Activated naive CD4-positive, alpha-beta T cell treated with anti-CD3 and anti-CD28 coated beads, Interleukin-2, amount 10 ng/mL, durations not matched to agents 7 days and 5 days (primary cell): ENCODE measurements at regions not wholly inside any gene's neighbourhood (a gene's known extent, or its start where the extent isn't known, plus 50 kb on each side); places are given as distances from the start of the nearest gene placed in this dataset.
"Not testable (repeated sequence)": the region's sequence is repeated elsewhere in the genome, so short reads cannot be mapped to it uniquely, and the experiment has no call there.

Experiments
- CTCF ChIA-PET: fragments of 350-600 bp; sonication (Branson Sonifier 250); formaldehyde crosslinking; loops from one replicate; lab custom pipeline; 2021; ENCODE audit warnings: antibody characterized with exemption; lab: Charles Lee
- DNase-seq: peaks from one replicate; pipeline ENCODE4 v3.0.0-alpha.2; 2020
- H3K27ac Mint-ChIP-seq: one replicate; pipeline ENCODE4 v1.8.0; 2021; ENCODE audit warnings: mild to moderate bottlenecking, moderate library complexity, mixed read lengths
- H3K27me3 Mint-ChIP-seq: one replicate; pipeline ENCODE4 v1.8.0; 2021; ENCODE audit warnings: mild to moderate bottlenecking, mixed read lengths
- H3K36me3 Mint-ChIP-seq: one replicate; pipeline ENCODE4 v1.8.0; 2021; ENCODE audit warnings: mixed read lengths
- H3K4me1 Mint-ChIP-seq: one replicate; pipeline ENCODE4 v1.8.0; 2021; ENCODE audit warnings: mixed read lengths
- H3K4me3 Mint-ChIP-seq: one replicate; pipeline ENCODE4 v1.8.0; 2021; ENCODE audit warnings: mild to moderate bottlenecking, moderate library complexity, mixed read lengths
- H3K9me3 Mint-ChIP-seq: one replicate; pipeline ENCODE4 v1.8.0; 2021; ENCODE audit warnings: mixed read lengths

GRCh38 chrY:7588176-7588575 lies 676.6 kb upstream of the AMELY start:
- CTCF ChIA-PET, H3K4me1 Mint-ChIP-seq, H3K27me3 Mint-ChIP-seq, H3K36me3 Mint-ChIP-seq, DNase-seq, H3K9me3 Mint-ChIP-seq, H3K4me3 Mint-ChIP-seq, H3K27ac Mint-ChIP-seq: not testable (repeated sequence)

GRCh38 chrY:7562541-7562940 lies 651.0 kb upstream of the AMELY start:
- no peaks in the 10 kb centered on the region for H3K4me1 Mint-ChIP-seq
- H3K36me3 Mint-ChIP-seq = no peaks in the 10 kb centered on the region
- H3K9me3 Mint-ChIP-seq = peaks cover 6% of the 10 kb centered on the region
- DNase-seq = no peak
- H3K4me3 Mint-ChIP-seq = no peak overlapping the region
- CTCF ChIA-PET = no interaction called here
- H3K27me3 Mint-ChIP-seq = no peaks in the 10 kb centered on the region
- no peak overlapping the region for H3K27ac Mint-ChIP-seq

GRCh38 chrY:7557675-7558074 lies 646.1 kb upstream of the AMELY start:
- Mint-ChIP-seq H3K27ac (no peak overlapping the region), H3K9me3 (peaks cover 6% of the 10 kb centered on the region), H3K36me3 (no peaks in the 10 kb centered on the region), H3K4me3 (no peak overlapping the region), H3K4me1 (no peaks in the 10 kb centered on the region), H3K27me3 (no peaks in the 10 kb centered on the region)
- DNase-seq = no peak
- CTCF ChIA-PET = no interaction called here

GRCh38 chrY:7555006-7555405 lies 643.5 kb upstream of the AMELY start:
- DNase-seq = no peak
- H3K27ac Mint-ChIP-seq = no peak overlapping the region
- no peak overlapping the region for H3K4me3 Mint-ChIP-seq
- CTCF ChIA-PET = no interaction called here
- H3K27me3 Mint-ChIP-seq = no peaks in the 10 kb centered on the region
- H3K4me1 Mint-ChIP-seq = no peaks in the 10 kb centered on the region
- H3K9me3 Mint-ChIP-seq = peaks cover 6% of the 10 kb centered on the region
- no peaks in the 10 kb centered on the region for H3K36me3 Mint-ChIP-seq

- CTCF ChIA-PET = no interaction called here
- no peaks in the 10 kb centered on the region for H3K9me3 Mint-ChIP-seq
- no peak overlapping the region for H3K4me3 Mint-ChIP-seq
- no peaks in the 10 kb centered on the region for H3K36me3 Mint-ChIP-seq
- H3K27me3 Mint-ChIP-seq = no peaks in the 10 kb centered on the region
- no peaks in the 10 kb centered on the region for H3K4me1 Mint-ChIP-seq
- H3K27ac Mint-ChIP-seq = no peak overlapping the region
- no peak for DNase-seq
Measured at GRCh38 chrY:7545060-7545459, 633.5 kb upstream of the AMELY start.

GRCh38 chrY:7544172-7544770 lies 632.7 kb upstream of the AMELY start:
- H3K36me3 Mint-ChIP-seq = no peaks in the 10 kb centered on the region
- CTCF ChIA-PET = no interaction called here
- H3K4me3 Mint-ChIP-seq = no peak overlapping the region
- no peaks in the 10 kb centered on the region for H3K4me1 Mint-ChIP-seq
- no peak for DNase-seq
- H3K27me3 Mint-ChIP-seq = no peaks in the 10 kb centered on the region
- H3K27ac Mint-ChIP-seq = no peak overlapping the region
- no peaks in the 10 kb centered on the region for H3K9me3 Mint-ChIP-seq

- Mint-ChIP-seq H3K36me3 (no peaks in the 10 kb centered on the region), H3K27me3 (no peaks in the 10 kb centered on the region), H3K27ac (no peak overlapping the region), H3K9me3 (no peaks in the 10 kb centered on the region), H3K4me1 (no peaks in the 10 kb centered on the region), H3K4me3 (no peak overlapping the region)
- DNase-seq = no peak
- CTCF ChIA-PET = no interaction called here
Measured at GRCh38 chrY:7543506-7543905, 632.0 kb upstream of the AMELY start.

- no peaks in the 10 kb centered on the region for H3K4me1 Mint-ChIP-seq
- no peak overlapping the region for H3K27ac Mint-ChIP-seq
- no peaks in the 10 kb centered on the region for H3K27me3 Mint-ChIP-seq
- no peak overlapping the region for H3K4me3 Mint-ChIP-seq
- no peak for DNase-seq
- CTCF ChIA-PET = no interaction called here
- no peaks in the 10 kb centered on the region for H3K36me3 Mint-ChIP-seq
- no peaks in the 10 kb centered on the region for H3K9me3 Mint-ChIP-seq
Measured at GRCh38 chrY:7542256-7542858, 630.8 kb upstream of the AMELY start.

GRCh38 chrY:7529396-7529795 lies 617.8 kb upstream of the AMELY start:
- no peak overlapping the region for H3K27ac Mint-ChIP-seq
- CTCF ChIA-PET = no interaction called here
- H3K4me3 Mint-ChIP-seq = no peak overlapping the region
- no peak for DNase-seq
- H3K36me3 Mint-ChIP-seq = no peaks in the 10 kb centered on the region
- no peaks in the 10 kb centered on the region for H3K27me3 Mint-ChIP-seq
- H3K9me3 Mint-ChIP-seq = no peaks in the 10 kb centered on the region
- H3K4me1 Mint-ChIP-seq = no peaks in the 10 kb centered on the region

- H3K4me3 Mint-ChIP-seq, CTCF ChIA-PET, H3K9me3 Mint-ChIP-seq, H3K36me3 Mint-ChIP-seq, H3K27ac Mint-ChIP-seq, DNase-seq, H3K4me1 Mint-ChIP-seq, H3K27me3 Mint-ChIP-seq: not testable (repeated sequence)
Measured at GRCh38 chrY:7527568-7527967, 616.0 kb upstream of the AMELY start.

- no peak overlapping the region for H3K4me3 Mint-ChIP-seq
- peaks cover 2% of the 10 kb centered on the region for H3K9me3 Mint-ChIP-seq
- no peaks in the 10 kb centered on the region for H3K4me1 Mint-ChIP-seq
- H3K27ac Mint-ChIP-seq = no peak overlapping the region
- H3K27me3 Mint-ChIP-seq = no peaks in the 10 kb centered on the region
- DNase-seq = no peak
- no peaks in the 10 kb centered on the region for H3K36me3 Mint-ChIP-seq
- CTCF ChIA-PET = interaction anchor here (0.6 kb wide), 1 partner anchor 188 kb away, joined by 3 read pairs; no protein-coding TSS in a partner anchor
Measured at GRCh38 chrY:7518387-7518786, 606.8 kb upstream of the AMELY start.

GRCh38 chrY:7516268-7516667 lies 604.7 kb upstream of the AMELY start:
- DNase-seq = no peak
- no peak overlapping the region for H3K27ac Mint-ChIP-seq
- H3K9me3 Mint-ChIP-seq = peaks cover 2% of the 10 kb centered on the region
- H3K4me1 Mint-ChIP-seq = no peaks in the 10 kb centered on the region
- H3K4me3 Mint-ChIP-seq = no peak overlapping the region
- no peaks in the 10 kb centered on the region for H3K27me3 Mint-ChIP-seq
- H3K36me3 Mint-ChIP-seq = no peaks in the 10 kb centered on the region
- CTCF ChIA-PET = no interaction called here

GRCh38 chrY:7515812-7516211 lies 604.3 kb upstream of the AMELY start:
- peaks cover 2% of the 10 kb centered on the region for H3K9me3 Mint-ChIP-seq

GRCh38 chrY:7502896-7503295 lies 591.3 kb upstream of the AMELY start:
- CTCF ChIA-PET = no interaction called here
- H3K27me3 Mint-ChIP-seq = peaks cover 4% of the 10 kb centered on the region
- H3K9me3 Mint-ChIP-seq = no peaks in the 10 kb centered on the region
- H3K4me1 Mint-ChIP-seq = no peaks in the 10 kb centered on the region
- H3K36me3 Mint-ChIP-seq = no peaks in the 10 kb centered on the region
- H3K4me3 Mint-ChIP-seq = no peak overlapping the region
- H3K27ac Mint-ChIP-seq = no peak overlapping the region
- DNase-seq = no peak

More at GRCh38 chrY:7515812-7516211, 604.3 kb upstream of the AMELY start:
- no peak overlapping the region for H3K27ac Mint-ChIP-seq
- H3K4me3 Mint-ChIP-seq = no peak overlapping the region
- CTCF ChIA-PET = no interaction called here
- H3K4me1 Mint-ChIP-seq = no peaks in the 10 kb centered on the region
- DNase-seq = no peak
- no peaks in the 10 kb centered on the region for H3K27me3 Mint-ChIP-seq
- no peaks in the 10 kb centered on the region for H3K36me3 Mint-ChIP-seq

- no peak overlapping the region for H3K4me3 Mint-ChIP-seq
- DNase-seq = no peak
- H3K27me3 Mint-ChIP-seq = peaks cover 4% of the 10 kb centered on the region
- H3K9me3 Mint-ChIP-seq = no peaks in the 10 kb centered on the region
- H3K4me1 Mint-ChIP-seq = no peaks in the 10 kb centered on the region
- no peaks in the 10 kb centered on the region for H3K36me3 Mint-ChIP-seq
- H3K27ac Mint-ChIP-seq = no peak overlapping the region
- CTCF ChIA-PET = interaction anchor here (1.0 kb wide), 1 partner anchor 414 kb away, joined by 3 read pairs; no protein-coding TSS in a partner anchor
Measured at GRCh38 chrY:7501236-7501635, 589.7 kb upstream of the AMELY start.
